C4-2B (cell line): ENCODE measurements at regions not wholly inside any gene's neighbourhood (a gene's known extent, or its start where the extent isn't known, plus 50 kb on each side); places are given as distances from the start of the nearest gene placed in this dataset.

Source experiments
- CTCF ChIP-seq: fragments of 450-650 bp; conservative IDR thresholded peaks from 2 replicates; pipeline ENCODE4 v1.5.1; 2017; ENCODE audit warnings: mild to moderate bottlenecking
- ZFX ChIP-seq: fragments of 450-650 bp; IDR thresholded peaks from 2 replicates; pipeline ENCODE4 v1.6.1; 2017

- TF ChIP-seq CTCF (no peak), ZFX (no peak)
These were observed 90.9 kb downstream of the MATN1 start for GRCh38 chr1:30632481-30632880.
